ENCODE measurements at regions not wholly inside any gene's neighbourhood (a gene's known extent, or its start where the extent isn't known, plus 50 kb on each side); places are given as distances from the start of the nearest gene placed in this dataset.

- ChIA-PET CTCF (interaction anchor here (1.5 kb wide), 1 partner anchor 14 kb away, joined by 3 read pairs; no protein-coding TSS in a partner anchor), POLR2A (no interaction called here)
- TF ChIP-seq CTCF (IDR thresholded peaks at IDR 0.05) = no peak
- Mint-ChIP-seq H3K4me1 (ENCODE audit: low read depth) (peaks cover 14% of the 10 kb centered on the region), H3K9me3 (peaks cover 12% of the 10 kb centered on the region), H3K4me3 (no peak overlapping the region), H3K36me3 (ENCODE audit: low read depth) (peaks cover 4% of the 10 kb centered on the region), H3K27me3 (peaks cover 10% of the 10 kb centered on the region), H3K27ac (peak overlapping the region; percentile 34)
- ATAC-seq (peak; percentile 89), DNase-seq (peak; percentile 81)
- intact Hi-C loops (cut with micrococcal nuclease) = loop anchor here (10.0 kb wide), 1 partner anchor 417 kb away; no protein-coding TSS in a partner anchor
Measured at GRCh38 chr1:10932088-10932487, 80.4 kb upstream of the TARDBP start.

- ChIA-PET CTCF (interaction anchor here (1.2 kb wide), 1 partner anchor 8 kb away, joined by 3 read pairs; no protein-coding TSS in a partner anchor), POLR2A (interaction anchor here (1.2 kb wide), 1 partner anchor 78 kb away, joined by 3 read pairs; the partner anchor contains the start of gene TARDBP)
- ATAC-seq = no peak
- peaks cover 24% of the 10 kb centered on the region for H3K27me3 Mint-ChIP-seq
- peaks cover 23% of the 10 kb centered on the region for H3K4me1 Mint-ChIP-seq (ENCODE audit: low read depth)
- no peak for TF ChIP-seq CTCF (IDR thresholded peaks at IDR 0.05)
- H3K4me3 Mint-ChIP-seq = no peak overlapping the region
- no peaks in the 10 kb centered on the region for H3K36me3 Mint-ChIP-seq (ENCODE audit: low read depth)
- intact Hi-C loops (cut with micrococcal nuclease) = loop anchor here (10.0 kb wide), 1 partner anchor 419 kb away; no protein-coding TSS in a partner anchor
- H3K27ac Mint-ChIP-seq = no peak overlapping the region
- peaks cover 4% of the 10 kb centered on the region for H3K9me3 Mint-ChIP-seq
- no peak for DNase-seq
Measured at GRCh38 chr1:10934150-10934818, 78.2 kb upstream of the TARDBP start.

GRCh38 chr1:10935246-10935645 is 77.2 kb upstream of the TARDBP start:
- H3K36me3 Mint-ChIP-seq (ENCODE audit: low read depth) = no peaks in the 10 kb centered on the region
- no peak for TF ChIP-seq CTCF (IDR thresholded peaks at IDR 0.05)
- DNase-seq (no peak), ATAC-seq (no peak)
- POLR2A ChIA-PET = no interaction called here
- H3K27ac Mint-ChIP-seq = no peak overlapping the region
- H3K4me3 Mint-ChIP-seq = no peak overlapping the region
- CTCF ChIA-PET = interaction anchor here (1.8 kb wide), 1 partner anchor 25 kb away, joined by 4 read pairs; no protein-coding TSS in a partner anchor
- H3K27me3 Mint-ChIP-seq = peaks cover 25% of the 10 kb centered on the region
- H3K4me1 Mint-ChIP-seq (ENCODE audit: low read depth) = peaks cover 33% of the 10 kb centered on the region
- intact Hi-C loops (cut with micrococcal nuclease) = loop anchor here (10.0 kb wide), 1 partner anchor 420 kb away; no protein-coding TSS in a partner anchor
- peaks cover 4% of the 10 kb centered on the region for H3K9me3 Mint-ChIP-seq

GRCh38 chr1:10935724-10936123 is 76.7 kb upstream of the TARDBP start:
- H3K36me3 Mint-ChIP-seq (ENCODE audit: low read depth) = no peaks in the 10 kb centered on the region

More at GRCh38 chr1:10935724-10936123, 76.7 kb upstream of the TARDBP start:
- Mint-ChIP-seq H3K9me3 (peaks cover 4% of the 10 kb centered on the region), H3K4me3 (no peak overlapping the region), H3K27me3 (peaks cover 25% of the 10 kb centered on the region), H3K4me1 (ENCODE audit: low read depth) (peaks cover 38% of the 10 kb centered on the region), H3K27ac (no peak overlapping the region)
- ATAC-seq (no peak), DNase-seq (no peak)
- ChIA-PET POLR2A (interaction anchor here (0.9 kb wide), 1 partner anchor 9 kb away, joined by 3 read pairs; no protein-coding TSS in a partner anchor), CTCF (interaction anchor here (1.8 kb wide), 1 partner anchor 25 kb away, joined by 4 read pairs; no protein-coding TSS in a partner anchor)
- no peak for TF ChIP-seq CTCF (IDR thresholded peaks at IDR 0.05)
- intact Hi-C loops (cut with micrococcal nuclease) = loop anchor here (10.0 kb wide), 1 partner anchor 421 kb away; no protein-coding TSS in a partner anchor
